HG02610 (cell line): ENCODE measurements at regions not wholly inside any gene's neighbourhood (a gene's known extent, or its start where the extent isn't known, plus 50 kb on each side); places are given as distances from the start of the nearest gene placed in this dataset.

ENCODE experiments used
- ATAC-seq: cut with Tn5 transposase; IDR thresholded peaks from one replicate; pipeline ENCODE4 v1.9.1; 2021; ENCODE audit warnings: mild to moderate bottlenecking, moderate library complexity; ENCODE audit not compliant: unreplicated experiment

GRCh38 chr18:71027531-71027930 is 738.7 kb downstream of the SOCS6 start:
- no peak for ATAC-seq

GRCh38 chr18:71025505-71026225 is 736.8 kb downstream of the SOCS6 start:
- no peak for ATAC-seq

GRCh38 chr18:71022389-71022788 is 733.5 kb downstream of the SOCS6 start:
- no peak for ATAC-seq

GRCh38 chr18:71021030-71021362 is 732.2 kb downstream of the SOCS6 start:
- no peak for ATAC-seq

GRCh38 chr18:71020342-71021029 is 731.6 kb downstream of the SOCS6 start:
- ATAC-seq = no peak

- no peak for ATAC-seq
Measured at GRCh38 chr18:71018816-71019215, 730.0 kb downstream of the SOCS6 start.

- no peak for ATAC-seq
Measured at GRCh38 chr18:71012789-71013188, 723.9 kb downstream of the SOCS6 start.

GRCh38 chr18:71011389-71011788 is 722.5 kb downstream of the SOCS6 start:
- peak; percentile 75 for ATAC-seq

GRCh38 chr18:71008257-71008656 is 719.4 kb downstream of the SOCS6 start:
- ATAC-seq = no peak

- ATAC-seq = no peak
Measured at GRCh38 chr18:71001597-71001996, 712.8 kb downstream of the SOCS6 start.

GRCh38 chr18:70998490-70998889 is 709.6 kb downstream of the SOCS6 start:
- no peak for ATAC-seq

GRCh38 chr18:70994116-70994515 is 705.3 kb downstream of the SOCS6 start:
- ATAC-seq = no peak

- ATAC-seq = no peak
Measured at GRCh38 chr18:70991577-70991976, 702.7 kb downstream of the SOCS6 start.

- ATAC-seq = no peak
Measured at GRCh38 chr18:70985948-70986347, 697.1 kb downstream of the SOCS6 start.

- no peak for ATAC-seq
Measured at GRCh38 chr18:70982292-70982691, 693.4 kb downstream of the SOCS6 start.

GRCh38 chr18:70981400-70982140 is 692.7 kb downstream of the SOCS6 start:
- no peak for ATAC-seq

GRCh38 chr18:70973626-70974025 is 684.8 kb downstream of the SOCS6 start:
- no peak for ATAC-seq

- no peak for ATAC-seq
Measured at GRCh38 chr18:70966419-70966818, 677.6 kb downstream of the SOCS6 start.

GRCh38 chr18:70961939-70962338 is 673.1 kb downstream of the SOCS6 start:
- no peak for ATAC-seq

GRCh38 chr18:70956554-70956953 is 667.7 kb downstream of the SOCS6 start:
- ATAC-seq = no peak

- no peak for ATAC-seq
Measured at GRCh38 chr18:70936160-70936559, 647.3 kb downstream of the SOCS6 start.
